DMS 273 treated with DMSO at 0.1 percent for 48 hours (cell line): ENCODE measurements at regions not wholly inside any gene's neighbourhood (a gene's known extent, or its start where the extent isn't known, plus 50 kb on each side); places are given as distances from the start of the nearest gene placed in this dataset.
"Not testable (repeated sequence)": the region's sequence is repeated elsewhere in the genome, so short reads cannot be mapped to it uniquely, and the experiment has no call there.

ENCODE experiments used
- DNase-seq: peaks from one replicate; lab custom pipeline; 2025; lab: John Stamatoyannopoulos, UW

GRCh38 chr1:95766036-95766435 lies 532.0 kb downstream of the RWDD3 start:
- DNase-seq = no peak

GRCh38 chr1:95770581-95770980 lies 536.6 kb downstream of the RWDD3 start:
- no peak for DNase-seq

GRCh38 chr1:95778217-95778616 lies 544.2 kb downstream of the RWDD3 start:
- DNase-seq = no peak

GRCh38 chr1:95780836-95781235 lies 546.8 kb downstream of the RWDD3 start:
- no peak for DNase-seq

- DNase-seq = no peak
Measured at GRCh38 chr1:95790136-95790535, 556.1 kb downstream of the RWDD3 start.

GRCh38 chr1:95793893-95794292 lies 559.9 kb downstream of the RWDD3 start:
- no peak for DNase-seq

GRCh38 chr1:95797761-95798160 lies 563.8 kb downstream of the RWDD3 start:
- DNase-seq = not testable (repeated sequence)

GRCh38 chr1:95806171-95806570 lies 572.2 kb downstream of the RWDD3 start:
- no peak for DNase-seq

GRCh38 chr1:95809391-95809790 lies 575.4 kb downstream of the RWDD3 start:
- DNase-seq = no peak

- no peak for DNase-seq
Measured at GRCh38 chr1:95815511-95815910, 581.5 kb downstream of the RWDD3 start.

GRCh38 chr1:95829556-95829955 lies 595.5 kb downstream of the RWDD3 start:
- DNase-seq = no peak

GRCh38 chr1:95832370-95832769 lies 598.4 kb downstream of the RWDD3 start:
- DNase-seq = no peak

GRCh38 chr1:95849439-95849838 lies 615.4 kb downstream of the RWDD3 start:
- no peak for DNase-seq

GRCh38 chr1:95850165-95850649 lies 616.2 kb downstream of the RWDD3 start:
- DNase-seq = no peak

- no peak for DNase-seq
Measured at GRCh38 chr1:95850763-95851162, 616.8 kb downstream of the RWDD3 start.

- no peak for DNase-seq
Measured at GRCh38 chr1:95852483-95853070, 618.6 kb downstream of the RWDD3 start.

GRCh38 chr1:95854457-95854856 lies 620.4 kb downstream of the RWDD3 start:
- no peak for DNase-seq

GRCh38 chr1:95863086-95863485 lies 629.1 kb downstream of the RWDD3 start:
- no peak for DNase-seq

GRCh38 chr1:95865769-95866168 lies 631.8 kb downstream of the RWDD3 start:
- no peak for DNase-seq

GRCh38 chr1:95876276-95876675 lies 642.3 kb downstream of the RWDD3 start:
- DNase-seq = no peak

- DNase-seq = no peak
Measured at GRCh38 chr1:95879498-95880050, 645.6 kb downstream of the RWDD3 start.

GRCh38 chr1:95888941-95889390 lies 655.0 kb downstream of the RWDD3 start:
- peak; percentile 83 for DNase-seq

- no peak for DNase-seq
Measured at GRCh38 chr1:95889400-95889799, 655.4 kb downstream of the RWDD3 start.

- DNase-seq = no peak
Measured at GRCh38 chr1:95893921-95894320, 659.9 kb downstream of the RWDD3 start.
